ENCODE measurements at regions not wholly inside any gene's neighbourhood (a gene's known extent, or its start where the extent isn't known, plus 50 kb on each side); places are given as distances from the start of the nearest gene placed in this dataset.

- H3K4me3 ChIP-seq (ENCODE audit: low read depth, low read length), result no peak overlapping the region
- TF ChIP-seq, protein P1, sequence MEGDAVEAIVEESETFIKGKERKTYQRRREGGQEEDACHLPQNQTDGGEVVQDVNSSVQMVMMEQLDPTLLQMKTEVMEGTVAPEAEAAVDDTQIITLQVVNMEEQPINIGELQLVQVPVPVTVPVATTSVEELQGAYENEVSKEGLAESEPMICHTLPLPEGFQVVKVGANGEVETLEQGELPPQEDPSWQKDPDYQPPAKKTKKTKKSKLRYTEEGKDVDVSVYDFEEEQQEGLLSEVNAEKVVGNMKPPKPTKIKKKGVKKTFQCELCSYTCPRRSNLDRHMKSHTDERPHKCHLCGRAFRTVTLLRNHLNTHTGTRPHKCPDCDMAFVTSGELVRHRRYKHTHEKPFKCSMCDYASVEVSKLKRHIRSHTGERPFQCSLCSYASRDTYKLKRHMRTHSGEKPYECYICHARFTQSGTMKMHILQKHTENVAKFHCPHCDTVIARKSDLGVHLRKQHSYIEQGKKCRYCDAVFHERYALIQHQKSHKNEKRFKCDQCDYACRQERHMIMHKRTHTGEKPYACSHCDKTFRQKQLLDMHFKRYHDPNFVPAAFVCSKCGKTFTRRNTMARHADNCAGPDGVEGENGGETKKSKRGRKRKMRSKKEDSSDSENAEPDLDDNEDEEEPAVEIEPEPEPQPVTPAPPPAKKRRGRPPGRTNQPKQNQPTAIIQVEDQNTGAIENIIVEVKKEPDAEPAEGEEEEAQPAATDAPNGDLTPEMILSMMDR (IDR thresholded peaks at IDR 0.05; ENCODE audit: low read depth, low read length), result no peak
- TF ChIP-seq, protein P2, sequence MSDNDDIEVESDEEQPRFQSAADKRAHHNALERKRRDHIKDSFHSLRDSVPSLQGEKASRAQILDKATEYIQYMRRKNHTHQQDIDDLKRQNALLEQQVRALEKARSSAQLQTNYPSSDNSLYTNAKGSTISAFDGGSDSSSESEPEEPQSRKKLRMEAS (IDR thresholded peaks at IDR 0.05; ENCODE audit: low read depth, low read length), result no peak
- no peak for TF ChIP-seq POLR2A (IDR thresholded peaks at IDR 0.05; ENCODE audit: extremely low read depth, insufficient read length)
- TF ChIP-seq MYC (IDR thresholded peaks at IDR 0.05; ENCODE audit: low read depth, low read length), result no peak
- DNase-seq (ENCODE audit: low read depth), result no peak
These were observed 892.8 kb upstream of the DIAPH2 start for GRCh38 chrX:95791876-95792275.

DNA sequence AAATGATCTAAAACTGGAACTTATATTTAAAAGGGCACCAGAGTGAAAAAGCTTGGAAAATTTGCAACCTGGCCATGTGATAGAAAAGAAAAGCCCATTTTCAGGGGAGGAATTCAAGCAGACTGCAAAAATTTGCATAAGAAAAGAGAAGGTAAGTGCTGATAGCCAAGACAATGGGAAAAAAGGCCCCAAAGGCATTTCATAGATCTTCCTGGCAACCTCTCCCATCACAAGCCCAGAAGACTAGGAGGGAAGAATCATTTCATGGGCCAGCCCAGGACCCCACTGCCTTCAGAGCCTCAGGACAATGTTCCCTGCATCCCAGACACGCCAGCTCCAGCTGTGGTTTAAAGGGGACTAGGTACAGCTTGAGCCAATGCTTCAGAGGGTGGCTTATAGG lies 887.3 kb upstream of the DIAPH2 start:
- no peak for DNase-seq (ENCODE audit: low read depth)
- no peak overlapping the region for H3K4me3 ChIP-seq (ENCODE audit: low read depth, low read length)
- TF ChIP-seq MYC (IDR thresholded peaks at IDR 0.05; ENCODE audit: low read depth, low read length) (no peak), POLR2A (IDR thresholded peaks at IDR 0.05; ENCODE audit: extremely low read depth, insufficient read length) (no peak)
- TF ChIP-seq, protein P2 (IDR thresholded peaks at IDR 0.05; ENCODE audit: low read depth, low read length), result no peak
- TF ChIP-seq, protein P1 (IDR thresholded peaks at IDR 0.05; ENCODE audit: low read depth, low read length), result no peak

GRCh38 chrX:95823796-95824195 lies 860.8 kb upstream of the DIAPH2 start:
- TF ChIP-seq MYC (IDR thresholded peaks at IDR 0.05; ENCODE audit: low read depth, low read length) (no peak), POLR2A (IDR thresholded peaks at IDR 0.05; ENCODE audit: extremely low read depth, insufficient read length) (no peak)
- TF ChIP-seq, protein P1 (IDR thresholded peaks at IDR 0.05; ENCODE audit: low read depth, low read length), result no peak
- TF ChIP-seq, protein P2 (IDR thresholded peaks at IDR 0.05; ENCODE audit: low read depth, low read length), result no peak
- no peak for DNase-seq (ENCODE audit: low read depth)
- no peak overlapping the region for H3K4me3 ChIP-seq (ENCODE audit: low read depth, low read length)

DNA sequence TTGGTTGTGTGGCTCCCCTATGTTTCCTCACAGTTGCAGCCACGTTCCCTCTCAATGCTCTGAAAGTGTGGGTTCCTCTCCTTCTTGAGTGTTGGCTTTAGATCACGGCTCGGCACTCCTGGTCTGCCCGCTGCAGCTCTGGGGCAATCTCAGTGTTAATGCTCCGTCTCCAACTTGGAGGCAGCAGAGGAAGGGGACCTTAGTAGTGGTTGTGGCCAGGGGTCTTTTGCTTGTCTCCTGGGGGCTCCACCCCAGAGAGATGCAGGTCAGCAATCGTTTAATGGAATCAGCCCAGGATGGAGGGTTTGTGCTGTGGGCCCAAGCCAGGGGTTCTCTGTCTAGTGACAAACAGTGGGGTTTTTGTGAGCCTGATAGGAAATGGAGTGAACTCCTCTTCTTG lies 849.4 kb upstream of the DIAPH2 start:
- DNase-seq (ENCODE audit: low read depth), result no peak
- no peak overlapping the region for H3K4me3 ChIP-seq (ENCODE audit: low read depth, low read length)
- TF ChIP-seq POLR2A (IDR thresholded peaks at IDR 0.05; ENCODE audit: extremely low read depth, insufficient read length), result no peak
- TF ChIP-seq, protein P1 (IDR thresholded peaks at IDR 0.05; ENCODE audit: low read depth, low read length), result no peak
- TF ChIP-seq, protein P2 (IDR thresholded peaks at IDR 0.05; ENCODE audit: low read depth, low read length), result no peak

GRCh38 chrX:95836517-95836916 lies 848.1 kb upstream of the DIAPH2 start:
- TF ChIP-seq, protein P2 (IDR thresholded peaks at IDR 0.05; ENCODE audit: low read depth, low read length), result no peak
- no peak for TF ChIP-seq MYC (IDR thresholded peaks at IDR 0.05; ENCODE audit: low read depth, low read length)
- no peak overlapping the region for H3K4me3 ChIP-seq (ENCODE audit: low read depth, low read length)
- no peak for DNase-seq (ENCODE audit: low read depth)

DNA sequence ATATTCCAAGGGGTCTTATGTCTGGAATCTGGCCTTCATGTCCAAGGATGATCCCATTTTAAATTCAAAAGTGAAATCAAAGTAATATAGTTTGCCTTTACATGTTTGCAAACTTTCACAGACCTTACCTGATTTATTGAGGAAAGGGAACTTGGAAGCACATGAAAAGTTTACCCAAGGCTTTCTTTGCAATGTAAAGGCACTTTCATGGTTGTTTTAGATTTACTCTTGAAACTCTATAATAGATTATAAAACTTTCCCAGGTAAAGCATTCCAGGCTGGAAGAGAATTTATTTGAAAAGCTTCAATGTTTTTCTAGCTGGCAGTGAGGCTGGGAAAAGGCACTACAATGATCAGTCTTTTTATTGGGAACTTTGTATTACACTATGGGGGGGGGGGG lies 842.8 kb upstream of the DIAPH2 start:
- no peak overlapping the region for H3K4me3 ChIP-seq (ENCODE audit: low read depth, low read length)
- TF ChIP-seq, protein P1 (IDR thresholded peaks at IDR 0.05; ENCODE audit: low read depth, low read length), result no peak
- TF ChIP-seq, protein P2 (IDR thresholded peaks at IDR 0.05; ENCODE audit: low read depth, low read length), result no peak
- TF ChIP-seq POLR2A (IDR thresholded peaks at IDR 0.05; ENCODE audit: extremely low read depth, insufficient read length) (no peak), MYC (IDR thresholded peaks at IDR 0.05; ENCODE audit: low read depth, low read length) (no peak)

More for the DNA sequence above, 842.8 kb upstream of the DIAPH2 start:
- DNase-seq (ENCODE audit: low read depth), result no peak

Data from NB4 (cell line).